Activated CD8-positive, alpha-beta memory T cell treated with anti-CD3 and anti-CD28 coated beads for 1 hour (primary cell): ENCODE measurements at regions not wholly inside any gene's neighbourhood (a gene's known extent, or its start where the extent isn't known, plus 50 kb on each side); places are given as distances from the start of the nearest gene placed in this dataset.
"Not testable (repeated sequence)": the region's sequence is repeated elsewhere in the genome, so short reads cannot be mapped to it uniquely, and the experiment has no call there.

Experiments
- DNase-seq, 2 donors: peaks; one replicate each; pipeline ENCODE4 v3.0.0-alpha.2; 2020; ENCODE audit warnings: low read depth in 1 of 2; ENCODE audit errors: extremely low read depth in 1 of 2

- DNase-seq = no peak
Measured at GRCh38 chr9:29241320-29241719, 1668.0 kb upstream of the C9orf72 start.

DNA sequence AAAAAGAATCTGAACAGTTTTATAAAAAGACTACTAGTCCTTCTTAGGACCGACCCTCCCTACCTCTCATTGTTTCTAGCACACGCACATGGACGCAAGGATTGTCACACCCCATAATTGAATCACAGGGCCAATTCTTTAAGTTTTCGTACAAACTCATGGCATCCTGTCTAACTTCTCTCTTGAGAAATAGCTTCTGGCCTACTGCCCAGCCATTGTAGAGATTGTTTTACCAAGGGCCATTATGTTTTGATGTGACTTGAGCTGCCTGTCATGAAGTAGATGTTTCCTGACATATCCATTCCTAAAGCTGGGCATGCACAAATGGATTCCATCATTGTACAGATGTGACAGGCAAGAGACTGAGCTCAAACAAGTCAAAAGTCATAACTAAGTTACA, 1672.1 kb upstream of the C9orf72 start:
- no peak for DNase-seq

GRCh38 chr9:29270400-29270799, 1697.1 kb upstream of the C9orf72 start:
- DNase-seq = not testable (repeated sequence)

- DNase-seq = no peak
Measured at GRCh38 chr9:29282121-29282520, 1708.8 kb upstream of the C9orf72 start.

GRCh38 chr9:29285818-29286217, 1712.5 kb upstream of the C9orf72 start:
- no peak for DNase-seq

GRCh38 chr9:29289365-29289764, 1716.1 kb upstream of the C9orf72 start:
- DNase-seq = no peak

GRCh38 chr9:29290516-29290915, 1717.2 kb upstream of the C9orf72 start:
- no peak for DNase-seq

- no peak for DNase-seq
Measured at GRCh38 chr9:29297592-29297991, 1724.3 kb upstream of the C9orf72 start.

DNA sequence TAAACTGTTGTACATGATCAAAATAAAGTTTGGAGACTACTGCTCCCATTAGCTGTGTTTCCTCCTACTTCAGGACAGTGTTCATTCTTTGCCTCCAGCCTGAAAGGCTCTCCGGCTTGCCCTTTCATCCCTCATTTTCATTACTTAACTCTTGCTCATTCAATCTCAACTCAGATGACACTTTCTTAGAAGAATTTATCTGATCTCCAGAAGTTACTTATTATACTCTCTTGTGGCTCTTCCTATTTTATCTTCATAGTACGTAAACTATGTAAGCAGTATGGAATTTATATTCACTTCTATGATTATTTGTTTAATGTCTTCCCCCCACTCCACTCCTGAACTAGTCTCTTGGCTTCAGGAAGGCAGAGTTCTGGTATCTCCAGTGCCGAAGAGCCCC, 1737.9 kb upstream of the C9orf72 start:
- no peak for DNase-seq

DNA sequence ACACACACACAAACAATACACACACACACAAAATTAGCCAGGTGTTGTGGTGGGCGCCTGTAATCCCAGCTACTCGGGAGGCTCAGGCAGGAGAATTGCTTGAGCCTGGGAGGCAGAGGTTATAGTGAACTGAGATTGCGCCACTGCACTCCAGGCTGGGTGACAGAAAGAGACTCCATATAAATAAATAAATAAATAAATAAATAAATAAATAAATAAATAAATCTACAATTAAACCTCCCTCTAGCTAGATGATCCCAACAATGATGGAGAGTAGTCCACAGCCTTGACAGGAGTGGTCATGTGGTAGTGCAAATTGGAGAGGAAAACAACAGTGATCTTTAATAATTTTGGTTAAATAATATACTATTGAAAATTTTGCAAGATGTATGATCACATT, 1739.0 kb upstream of the C9orf72 start:
- DNase-seq = no peak

DNA sequence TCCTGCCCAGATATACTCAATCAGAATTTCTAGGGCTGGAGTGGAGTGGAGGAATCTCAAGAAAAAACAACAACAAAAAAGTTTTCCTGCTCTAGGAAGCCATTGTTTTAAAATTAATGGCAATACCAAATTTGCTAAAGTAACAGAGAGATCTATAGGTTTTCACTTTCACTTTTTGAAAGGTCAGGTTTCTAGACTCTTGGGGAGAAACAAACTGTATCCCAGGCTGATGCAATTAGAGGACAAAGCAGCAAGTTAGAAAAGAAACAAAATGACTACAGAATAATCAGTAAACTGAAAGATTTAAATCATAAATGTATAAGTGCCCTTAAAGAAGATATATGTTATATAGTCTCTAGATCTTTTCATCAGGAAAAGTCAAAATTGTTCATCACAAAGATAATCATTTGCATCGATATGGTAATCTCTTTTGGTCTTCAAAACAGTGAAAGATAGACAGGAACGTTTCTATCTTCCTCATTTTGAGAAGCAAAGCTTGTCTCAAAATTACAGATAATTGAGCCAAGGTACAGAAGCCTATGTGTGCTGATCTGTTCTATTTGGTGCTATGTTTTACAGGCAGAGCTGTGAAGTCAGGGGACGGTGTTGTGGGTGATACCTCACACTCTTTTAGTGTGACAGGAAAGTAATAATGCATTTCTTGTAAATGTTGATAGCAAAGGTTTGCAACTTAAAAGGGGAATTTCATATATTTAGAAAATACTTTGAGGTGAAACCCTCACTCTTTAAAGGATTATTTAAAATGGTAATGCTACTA, 1746.6 kb upstream of the C9orf72 start:
- no peak for DNase-seq

- no peak for DNase-seq
Measured at GRCh38 chr9:29322240-29322639, 1749.0 kb upstream of the C9orf72 start.

- no peak for DNase-seq
Measured at GRCh38 chr9:29325894-29326293, 1752.6 kb upstream of the C9orf72 start.

GRCh38 chr9:29332789-29333188, 1759.5 kb upstream of the C9orf72 start:
- DNase-seq = no peak

GRCh38 chr9:29336281-29336680, 1763.0 kb upstream of the C9orf72 start:
- no peak for DNase-seq

DNA sequence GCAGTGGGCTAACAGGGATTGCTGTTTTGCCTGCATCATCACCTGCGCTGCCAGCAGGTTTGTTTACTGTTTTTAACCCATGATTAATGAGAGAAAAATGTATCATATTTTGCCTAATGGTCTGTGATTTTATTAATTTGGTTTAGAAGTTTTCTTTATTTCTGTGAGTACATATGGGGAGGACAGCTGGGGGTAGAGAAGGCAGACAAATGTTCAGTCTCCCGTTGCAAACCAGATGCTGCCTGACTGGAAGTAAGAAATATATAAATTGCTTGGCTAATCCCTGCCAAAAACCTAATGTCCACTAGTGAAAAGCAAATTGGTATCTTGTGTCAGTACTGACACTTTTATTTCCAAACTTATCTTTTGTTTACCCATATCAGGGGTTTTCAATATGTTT, 1766.1 kb upstream of the C9orf72 start:
- no peak for DNase-seq

- no peak for DNase-seq
Measured at GRCh38 chr9:29348999-29349398, 1775.7 kb upstream of the C9orf72 start.

GRCh38 chr9:29389421-29389820, 1816.1 kb upstream of the C9orf72 start:
- DNase-seq = no peak

DNA sequence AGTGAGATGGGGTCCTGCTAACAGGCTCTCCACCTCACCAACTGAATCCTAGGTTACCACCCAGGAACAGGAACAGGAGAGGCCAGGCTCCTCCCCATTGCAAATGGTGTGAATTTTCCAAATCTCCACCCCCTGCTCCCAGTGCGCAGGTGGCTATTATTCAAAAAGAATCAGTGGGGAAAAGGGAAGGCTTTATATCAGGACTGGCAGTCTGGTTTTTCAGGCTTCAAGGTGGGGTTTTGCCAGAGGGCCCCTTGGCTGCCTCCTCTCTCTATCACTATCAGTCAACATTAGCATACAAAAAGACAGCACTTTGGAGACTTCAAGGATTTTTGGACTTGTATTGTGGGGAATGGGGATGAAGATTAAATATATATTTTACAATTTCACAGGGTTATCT, 1817.6 kb upstream of the C9orf72 start:
- no peak for DNase-seq

- no peak for DNase-seq
Measured at GRCh38 chr9:29393064-29393463, 1819.8 kb upstream of the C9orf72 start.

DNA sequence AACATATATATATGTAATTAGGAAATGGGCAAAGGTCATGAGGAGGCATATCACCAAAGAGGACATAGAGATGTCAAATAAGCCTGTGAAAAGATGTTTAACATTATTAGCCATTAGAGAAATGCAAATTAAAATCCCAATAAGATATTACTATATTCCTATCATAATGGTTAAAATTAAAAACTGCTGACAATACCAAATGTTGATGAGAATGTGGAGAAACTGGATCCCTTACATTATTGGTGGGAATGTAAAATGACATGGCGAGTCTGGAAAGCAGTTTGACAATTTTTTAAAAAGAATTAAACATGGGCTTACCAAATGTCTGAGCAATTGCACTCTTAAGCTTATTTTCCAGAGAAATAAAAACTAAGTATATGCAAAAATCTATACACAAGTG, 1821.6 kb upstream of the C9orf72 start:
- no peak for DNase-seq

- no peak for DNase-seq
Measured at GRCh38 chr9:29397148-29397547, 1823.9 kb upstream of the C9orf72 start.

DNA sequence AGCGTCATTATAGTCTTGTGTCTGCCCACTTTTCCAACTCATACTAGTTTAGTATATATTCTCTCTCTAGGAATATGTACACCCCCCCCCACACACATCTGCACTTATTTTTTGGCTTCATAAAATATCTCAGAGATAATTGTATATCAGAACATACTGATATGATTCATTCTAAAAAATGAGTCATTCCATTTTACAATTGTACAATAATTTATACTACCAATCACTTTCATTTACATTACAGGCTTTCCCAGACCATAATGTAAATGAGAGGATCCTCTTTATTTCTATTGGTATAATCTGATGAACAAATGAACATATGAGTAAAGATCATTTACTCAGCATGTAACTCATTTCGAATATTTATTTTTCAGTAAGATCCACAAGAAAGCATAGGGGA, 1842.9 kb upstream of the C9orf72 start:
- no peak for DNase-seq
